ENCODE measurements at regions not wholly inside any gene's neighbourhood (a gene's known extent, or its start where the extent isn't known, plus 50 kb on each side); places are given as distances from the start of the nearest gene placed in this dataset.
A peak's percentile ranks its signal among the peaks of the same experiment; 100 is the strongest.

- Histone ChIP-seq H3K36me3 (ENCODE audit: control insufficient read depth, insufficient read depth, low read length) (no peaks in the 10 kb centered on the region), H3K4me3 (ENCODE audit: low read depth, low read length) (no peak overlapping the region), H3K27ac (ENCODE audit: low read depth, low read length) (no peak overlapping the region), H3K27me3 (ENCODE audit: control insufficient read depth, insufficient read depth, low read length) (no peaks in the 10 kb centered on the region), H3K9me3 (ENCODE audit: control insufficient read depth, insufficient read depth, low read depth, low read length) (no peaks in the 10 kb centered on the region), H3K4me1 (ENCODE audit: control insufficient read depth, insufficient read depth, low read length) (peaks cover 32% of the 10 kb centered on the region), H3K9ac (ENCODE audit: low read length) (no peak overlapping the region)
Observed at GRCh38 chr16:56113223-56113622, 78.1 kb upstream of the GNAO1 start.

GRCh38 chr16:56111100-56111499, 80.2 kb upstream of the GNAO1 start:
- Histone ChIP-seq H3K36me3 (ENCODE audit: control insufficient read depth, insufficient read depth, low read length) (no peaks in the 10 kb centered on the region), H3K4me1 (ENCODE audit: control insufficient read depth, insufficient read depth, low read length) (peaks cover 23% of the 10 kb centered on the region), H3K27ac (ENCODE audit: low read depth, low read length) (no peak overlapping the region), H3K9ac (ENCODE audit: low read length) (no peak overlapping the region), H3K4me3 (ENCODE audit: low read depth, low read length) (no peak overlapping the region), H3K27me3 (ENCODE audit: control insufficient read depth, insufficient read depth, low read length) (no peaks in the 10 kb centered on the region), H3K9me3 (ENCODE audit: control insufficient read depth, insufficient read depth, low read depth, low read length) (no peaks in the 10 kb centered on the region)

DNA sequence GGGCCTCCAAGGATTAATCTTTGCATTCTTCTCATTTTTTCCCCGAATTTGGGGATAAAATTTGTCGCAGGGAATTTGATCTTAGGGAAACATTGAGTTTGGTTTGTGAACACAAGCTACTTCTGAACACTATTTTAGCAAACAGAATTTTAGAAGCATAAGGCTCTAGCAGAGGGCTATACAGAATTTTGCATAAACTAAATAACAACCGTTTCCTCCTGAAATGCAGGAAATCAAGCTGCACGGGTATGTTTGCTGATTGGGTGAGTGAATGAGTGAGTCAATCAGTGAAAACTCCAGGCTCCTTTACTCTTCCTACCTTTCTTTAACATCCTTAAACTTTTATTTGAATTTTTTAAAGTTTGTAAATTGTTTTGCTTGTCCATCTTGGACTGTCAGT, 81.3 kb upstream of the GNAO1 start:
- no peak overlapping the region for H3K9ac ChIP-seq (ENCODE audit: low read length)
- H3K4me1 ChIP-seq (ENCODE audit: control insufficient read depth, insufficient read depth, low read length), result peaks cover 15% of the 10 kb centered on the region
- H3K36me3 ChIP-seq (ENCODE audit: control insufficient read depth, insufficient read depth, low read length), result no peaks in the 10 kb centered on the region
- no peaks in the 10 kb centered on the region for H3K27me3 ChIP-seq (ENCODE audit: control insufficient read depth, insufficient read depth, low read length)
- H3K27ac ChIP-seq (ENCODE audit: low read depth, low read length), result no peak overlapping the region
- no peak overlapping the region for H3K4me3 ChIP-seq (ENCODE audit: low read depth, low read length)
- H3K9me3 ChIP-seq (ENCODE audit: control insufficient read depth, insufficient read depth, low read depth, low read length), result no peaks in the 10 kb centered on the region

DNA sequence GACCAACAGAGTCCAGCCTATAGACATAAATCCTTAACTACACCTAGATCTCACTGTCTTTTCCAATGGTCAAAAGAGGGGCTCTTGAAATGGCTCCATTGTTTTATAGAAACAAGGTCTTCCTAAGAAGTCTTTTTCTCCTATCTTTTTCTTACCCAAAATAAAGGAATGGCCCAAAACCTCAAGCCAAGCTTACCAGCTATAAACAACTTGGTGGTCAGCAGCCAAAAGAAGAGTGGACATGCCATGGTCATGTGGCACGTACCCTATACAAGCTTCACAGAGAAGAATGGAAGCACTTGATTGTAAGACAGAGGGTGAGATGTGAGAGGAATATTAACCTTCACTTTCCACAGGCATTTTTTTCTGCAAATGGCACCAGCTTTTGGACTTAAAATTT, 82.1 kb upstream of the GNAO1 start:
- no peaks in the 10 kb centered on the region for H3K9me3 ChIP-seq (ENCODE audit: control insufficient read depth, insufficient read depth, low read depth, low read length)
- no peak overlapping the region for H3K27ac ChIP-seq (ENCODE audit: low read depth, low read length)

DNA sequence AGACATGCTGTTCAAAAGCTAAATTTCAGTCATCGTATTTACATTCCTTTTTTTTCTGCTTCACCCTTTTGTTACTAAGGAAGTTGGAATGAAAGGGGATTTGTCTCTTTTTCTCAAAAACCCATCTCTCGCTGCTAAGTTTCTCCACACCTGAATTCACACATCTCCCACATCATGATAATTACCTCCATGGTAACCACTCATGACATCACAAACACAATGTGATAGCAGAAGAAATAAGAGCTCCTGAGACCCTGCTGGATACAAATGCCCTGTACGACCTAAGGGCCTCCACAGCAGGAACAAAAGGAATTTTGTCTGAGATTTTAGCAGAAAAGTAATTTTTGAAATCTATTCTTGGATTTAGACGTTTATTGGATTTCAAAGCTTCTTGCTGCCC, 82.6 kb upstream of the GNAO1 start:
- no peaks in the 10 kb centered on the region for H3K36me3 ChIP-seq (ENCODE audit: control insufficient read depth, insufficient read depth, low read length)
- peaks cover 11% of the 10 kb centered on the region for H3K4me1 ChIP-seq (ENCODE audit: control insufficient read depth, insufficient read depth, low read length)

More for the DNA sequence above, 82.1 kb upstream of the GNAO1 start:
- Histone ChIP-seq H3K36me3 (ENCODE audit: control insufficient read depth, insufficient read depth, low read length) (no peaks in the 10 kb centered on the region), H3K9ac (ENCODE audit: low read length) (no peak overlapping the region), H3K4me1 (ENCODE audit: control insufficient read depth, insufficient read depth, low read length) (peaks cover 15% of the 10 kb centered on the region), H3K4me3 (ENCODE audit: low read depth, low read length) (no peak overlapping the region), H3K27me3 (ENCODE audit: control insufficient read depth, insufficient read depth, low read length) (no peaks in the 10 kb centered on the region)

DNA sequence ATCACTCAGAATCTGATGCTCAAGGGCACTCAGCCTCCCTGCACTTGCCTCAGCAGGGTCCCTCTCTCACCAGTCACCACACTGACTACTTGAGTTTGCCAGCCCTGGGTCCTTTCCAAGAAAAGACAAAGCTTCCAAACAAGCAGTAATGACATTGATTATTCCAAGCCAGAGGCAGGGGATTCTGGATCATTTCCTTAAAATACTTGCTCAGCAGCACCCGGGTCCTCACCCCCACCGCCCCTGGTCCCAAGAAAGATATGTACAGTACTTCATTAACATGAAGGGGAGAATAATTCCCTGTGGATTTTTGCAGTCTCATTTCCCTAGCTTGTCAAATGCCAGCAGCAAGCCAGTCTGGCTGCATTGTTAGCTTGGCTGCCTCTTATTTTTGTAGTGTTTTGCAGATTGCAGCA, 83.2 kb upstream of the GNAO1 start:
- Histone ChIP-seq H3K4me3 (ENCODE audit: low read depth, low read length) (no peak overlapping the region), H3K4me1 (ENCODE audit: control insufficient read depth, insufficient read depth, low read length) (peaks cover 5% of the 10 kb centered on the region; the same call in 1 of the 2 replicates), H3K9me3 (ENCODE audit: control insufficient read depth, insufficient read depth, low read depth, low read length) (no peaks in the 10 kb centered on the region), H3K27me3 (ENCODE audit: control insufficient read depth, insufficient read depth, low read length) (no peaks in the 10 kb centered on the region), H3K9ac (ENCODE audit: low read length) (no peak overlapping the region), H3K36me3 (ENCODE audit: control insufficient read depth, insufficient read depth, low read length) (no peaks in the 10 kb centered on the region), H3K27ac (ENCODE audit: low read depth, low read length) (no peak overlapping the region)

More for the DNA sequence above, 82.6 kb upstream of the GNAO1 start:
- H3K4me3 ChIP-seq (ENCODE audit: low read depth, low read length), result no peak overlapping the region
- no peaks in the 10 kb centered on the region for H3K9me3 ChIP-seq (ENCODE audit: control insufficient read depth, insufficient read depth, low read depth, low read length)
- H3K9ac ChIP-seq (ENCODE audit: low read length), result no peak overlapping the region
- H3K27ac ChIP-seq (ENCODE audit: low read depth, low read length), result no peak overlapping the region
- no peaks in the 10 kb centered on the region for H3K27me3 ChIP-seq (ENCODE audit: control insufficient read depth, insufficient read depth, low read length)

GRCh38 chr16:56106527-56106926, 84.8 kb upstream of the GNAO1 start:
- peaks cover 9% of the 10 kb centered on the region for H3K4me1 ChIP-seq (ENCODE audit: control insufficient read depth, insufficient read depth, low read length)
- no peaks in the 10 kb centered on the region for H3K27me3 ChIP-seq (ENCODE audit: control insufficient read depth, insufficient read depth, low read length)
- no peak overlapping the region for H3K4me3 ChIP-seq (ENCODE audit: low read depth, low read length)
- H3K36me3 ChIP-seq (ENCODE audit: control insufficient read depth, insufficient read depth, low read length), result no peaks in the 10 kb centered on the region
- H3K9ac ChIP-seq (ENCODE audit: low read length), result no peak overlapping the region
- no peak overlapping the region for H3K27ac ChIP-seq (ENCODE audit: low read depth, low read length)
- H3K9me3 ChIP-seq (ENCODE audit: control insufficient read depth, insufficient read depth, low read depth, low read length), result no peaks in the 10 kb centered on the region

DNA sequence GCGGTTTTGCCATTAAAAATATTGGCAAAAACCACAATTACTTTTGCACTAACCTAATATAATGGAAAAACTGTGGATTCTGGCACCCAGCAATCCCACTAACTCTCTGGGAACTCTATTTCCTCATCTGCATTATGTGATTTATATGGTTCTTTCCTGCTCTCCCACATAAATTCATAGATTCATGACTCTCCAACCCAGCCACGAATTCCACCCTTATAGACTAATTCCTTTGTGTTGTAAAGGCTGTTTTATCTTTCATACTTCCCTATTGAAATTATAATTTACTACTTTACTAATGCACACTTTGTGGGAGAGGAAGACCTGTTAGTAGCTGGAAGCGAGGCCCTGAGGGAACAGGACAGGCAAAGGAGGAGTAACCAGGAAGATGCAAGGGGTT, 88.4 kb upstream of the GNAO1 start:
- H3K9ac ChIP-seq (ENCODE audit: low read length), result no peak overlapping the region
- H3K27me3 ChIP-seq (ENCODE audit: control insufficient read depth, insufficient read depth, low read length), result no peaks in the 10 kb centered on the region
- no peaks in the 10 kb centered on the region for H3K36me3 ChIP-seq (ENCODE audit: control insufficient read depth, insufficient read depth, low read length)
- H3K9me3 ChIP-seq (ENCODE audit: control insufficient read depth, insufficient read depth, low read depth, low read length), result no peaks in the 10 kb centered on the region
- H3K4me3 ChIP-seq (ENCODE audit: low read depth, low read length), result no peak overlapping the region
- peaks cover 11% of the 10 kb centered on the region for H3K4me1 ChIP-seq (ENCODE audit: control insufficient read depth, insufficient read depth, low read length)
- no peak overlapping the region for H3K27ac ChIP-seq (ENCODE audit: low read depth, low read length)

DNA sequence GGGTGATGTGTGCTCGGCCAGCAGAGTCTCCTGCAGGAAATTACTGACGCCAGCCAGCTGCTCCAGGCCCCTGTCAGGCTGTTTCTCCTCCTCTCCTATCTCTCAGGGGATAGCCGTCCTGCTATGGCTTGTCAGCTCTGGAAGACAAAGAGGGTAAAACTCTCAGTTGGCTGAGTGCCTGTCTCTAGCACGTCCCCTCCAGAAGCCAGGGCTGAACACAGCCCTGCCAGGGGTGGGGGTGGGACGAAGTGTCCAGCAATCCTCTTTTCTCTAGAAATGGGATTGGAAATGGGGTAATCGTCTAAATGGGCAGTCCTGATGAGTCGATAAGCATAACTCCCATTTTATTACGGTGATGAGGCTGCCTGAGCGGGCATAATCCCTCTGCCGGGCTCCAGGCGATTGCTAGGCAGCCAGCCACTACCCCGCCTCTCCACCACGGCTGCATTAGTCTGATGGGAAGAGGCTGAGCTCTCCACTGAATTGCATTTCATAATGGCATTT, 89.1 kb upstream of the GNAO1 start:
- Histone ChIP-seq H3K9ac (ENCODE audit: low read length) (no peak overlapping the region), H3K4me1 (ENCODE audit: control insufficient read depth, insufficient read depth, low read length) (peaks cover 11% of the 10 kb centered on the region), H3K27me3 (ENCODE audit: control insufficient read depth, insufficient read depth, low read length) (no peaks in the 10 kb centered on the region), H3K9me3 (ENCODE audit: control insufficient read depth, insufficient read depth, low read depth, low read length) (no peaks in the 10 kb centered on the region), H3K4me3 (ENCODE audit: low read depth, low read length) (no peak overlapping the region), H3K27ac (ENCODE audit: low read depth, low read length) (no peak overlapping the region), H3K36me3 (ENCODE audit: control insufficient read depth, insufficient read depth, low read length) (no peaks in the 10 kb centered on the region)

DNA sequence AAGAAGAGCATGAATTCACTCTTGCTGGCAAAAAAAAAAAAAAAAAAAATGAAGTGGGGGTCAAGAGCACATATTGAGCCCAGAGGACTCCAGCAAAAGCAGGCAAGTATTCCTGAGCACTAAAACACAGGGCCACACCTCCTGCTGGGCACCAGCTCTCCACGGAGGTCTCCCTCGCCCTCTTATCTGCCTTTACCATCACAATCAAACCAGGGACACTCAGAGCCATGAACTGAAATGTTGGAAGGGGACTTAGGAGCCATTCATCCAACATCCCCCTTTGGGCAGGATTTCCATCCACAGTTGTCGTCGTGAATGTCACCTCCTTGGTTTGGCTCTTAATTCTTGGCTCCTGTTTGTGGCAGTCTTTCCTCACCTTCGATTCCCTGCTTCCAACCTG, 89.8 kb upstream of the GNAO1 start:
- H3K4me1 ChIP-seq (ENCODE audit: control insufficient read depth, insufficient read depth, low read length), result peaks cover 11% of the 10 kb centered on the region
- no peaks in the 10 kb centered on the region for H3K36me3 ChIP-seq (ENCODE audit: control insufficient read depth, insufficient read depth, low read length)
- no peak overlapping the region for H3K4me3 ChIP-seq (ENCODE audit: low read depth, low read length)
- no peaks in the 10 kb centered on the region for H3K9me3 ChIP-seq (ENCODE audit: control insufficient read depth, insufficient read depth, low read depth, low read length)
- H3K9ac ChIP-seq (ENCODE audit: low read length), result peak overlapping the region; percentile 27
- no peaks in the 10 kb centered on the region for H3K27me3 ChIP-seq (ENCODE audit: control insufficient read depth, insufficient read depth, low read length)
- no peak overlapping the region for H3K27ac ChIP-seq (ENCODE audit: low read depth, low read length)

GRCh38 chr16:56097306-56097705, 94.0 kb upstream of the GNAO1 start:
- Histone ChIP-seq H3K9ac (ENCODE audit: low read length) (no peak overlapping the region), H3K4me1 (ENCODE audit: control insufficient read depth, insufficient read depth, low read length) (peaks cover 18% of the 10 kb centered on the region), H3K9me3 (ENCODE audit: control insufficient read depth, insufficient read depth, low read depth, low read length) (no peaks in the 10 kb centered on the region), H3K27me3 (ENCODE audit: control insufficient read depth, insufficient read depth, low read length) (no peaks in the 10 kb centered on the region), H3K4me3 (ENCODE audit: low read depth, low read length) (no peak overlapping the region), H3K27ac (ENCODE audit: low read depth, low read length) (no peak overlapping the region), H3K36me3 (ENCODE audit: control insufficient read depth, insufficient read depth, low read length) (no peaks in the 10 kb centered on the region)

- no peak overlapping the region for H3K9ac ChIP-seq (ENCODE audit: low read length)
- H3K27ac ChIP-seq (ENCODE audit: low read depth, low read length), result no peak overlapping the region
- no peaks in the 10 kb centered on the region for H3K27me3 ChIP-seq (ENCODE audit: control insufficient read depth, insufficient read depth, low read length)
- no peaks in the 10 kb centered on the region for H3K9me3 ChIP-seq (ENCODE audit: control insufficient read depth, insufficient read depth, low read depth, low read length)
- H3K4me3 ChIP-seq (ENCODE audit: low read depth, low read length), result no peak overlapping the region
- H3K4me1 ChIP-seq (ENCODE audit: control insufficient read depth, insufficient read depth, low read length), result peaks cover 9% of the 10 kb centered on the region; the same call in 1 of the 2 replicates
- no peaks in the 10 kb centered on the region for H3K36me3 ChIP-seq (ENCODE audit: control insufficient read depth, insufficient read depth, low read length)
Observed at GRCh38 chr16:56094231-56094630, 97.1 kb upstream of the GNAO1 start.
